SK-N-SH (cell line): ENCODE measurements at regions not wholly inside any gene's neighbourhood (a gene's known extent, or its start where the extent isn't known, plus 50 kb on each side); places are given as distances from the start of the nearest gene placed in this dataset.

Experiments
- EP300 ChIP-seq, 2 experiments: IDR thresholded peaks; 2 replicates each; pipeline versions ENCODE4 v1.4.0 to v1.6.1; 2012; ENCODE audit warnings: borderline replicate concordance in 1 of 2, low read depth in 1 of 2, low read length in 1 of 2
- JUND ChIP-seq: IDR thresholded peaks from 2 replicates; pipeline ENCODE4 v1.4.0; 2012
- PBX3 ChIP-seq: IDR thresholded peaks from 2 replicates; pipeline ENCODE4; 2012
- POLR2AphosphoS5 ChIP-seq: IDR thresholded peaks from 2 replicates; pipeline ENCODE4 v1.6.1; 2012; ENCODE audit warnings: low read depth, low read length
- SIN3A ChIP-seq: IDR thresholded peaks from 2 replicates; pipeline ENCODE4 v1.6.1; 2012; ENCODE audit warnings: low read depth, mild to moderate bottlenecking, low read length, moderate library complexity, borderline replicate concordance
- TAF1 ChIP-seq: IDR thresholded peaks from 2 replicates; pipeline ENCODE4 v1.6.1; 2012; ENCODE audit warnings: low read depth, mild to moderate bottlenecking, low read length, moderate library complexity, borderline replicate concordance
- TF ChIP-seq, protein P1 (sequence below): fragments of 200-600 bp; sonication (generic); IDR thresholded peaks from 2 replicates; pipeline ENCODE4 v1.6.1; 2017; ENCODE audit warnings: antibody characterized with exemption, mild to moderate bottlenecking, moderate library complexity

- TF ChIP-seq JUND = no peak
- TF ChIP-seq POLR2AphosphoS5 = no peak
- TF ChIP-seq, protein P1, sequence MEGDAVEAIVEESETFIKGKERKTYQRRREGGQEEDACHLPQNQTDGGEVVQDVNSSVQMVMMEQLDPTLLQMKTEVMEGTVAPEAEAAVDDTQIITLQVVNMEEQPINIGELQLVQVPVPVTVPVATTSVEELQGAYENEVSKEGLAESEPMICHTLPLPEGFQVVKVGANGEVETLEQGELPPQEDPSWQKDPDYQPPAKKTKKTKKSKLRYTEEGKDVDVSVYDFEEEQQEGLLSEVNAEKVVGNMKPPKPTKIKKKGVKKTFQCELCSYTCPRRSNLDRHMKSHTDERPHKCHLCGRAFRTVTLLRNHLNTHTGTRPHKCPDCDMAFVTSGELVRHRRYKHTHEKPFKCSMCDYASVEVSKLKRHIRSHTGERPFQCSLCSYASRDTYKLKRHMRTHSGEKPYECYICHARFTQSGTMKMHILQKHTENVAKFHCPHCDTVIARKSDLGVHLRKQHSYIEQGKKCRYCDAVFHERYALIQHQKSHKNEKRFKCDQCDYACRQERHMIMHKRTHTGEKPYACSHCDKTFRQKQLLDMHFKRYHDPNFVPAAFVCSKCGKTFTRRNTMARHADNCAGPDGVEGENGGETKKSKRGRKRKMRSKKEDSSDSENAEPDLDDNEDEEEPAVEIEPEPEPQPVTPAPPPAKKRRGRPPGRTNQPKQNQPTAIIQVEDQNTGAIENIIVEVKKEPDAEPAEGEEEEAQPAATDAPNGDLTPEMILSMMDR = no peak
- TF ChIP-seq TAF1 = no peak
- no peak for TF ChIP-seq SIN3A
- TF ChIP-seq EP300 (IDR thresholded peaks at IDR 0.05; ENCODE audit: borderline replicate concordance in 1 of 2, low read depth in 1 of 2, low read length in 1 of 2) = no peak
- no peak for TF ChIP-seq PBX3
Observed at GRCh38 chr16:8258523-8258922, 331.8 kb downstream of the TMEM114 start.
